ENCODE measurements at regions not wholly inside any gene's neighbourhood (a gene's known extent, or its start where the extent isn't known, plus 50 kb on each side); places are given as distances from the start of the nearest gene placed in this dataset.
"Not testable (repeated sequence)": the region's sequence is repeated elsewhere in the genome, so short reads cannot be mapped to it uniquely, and the experiment has no call there.

DNA sequence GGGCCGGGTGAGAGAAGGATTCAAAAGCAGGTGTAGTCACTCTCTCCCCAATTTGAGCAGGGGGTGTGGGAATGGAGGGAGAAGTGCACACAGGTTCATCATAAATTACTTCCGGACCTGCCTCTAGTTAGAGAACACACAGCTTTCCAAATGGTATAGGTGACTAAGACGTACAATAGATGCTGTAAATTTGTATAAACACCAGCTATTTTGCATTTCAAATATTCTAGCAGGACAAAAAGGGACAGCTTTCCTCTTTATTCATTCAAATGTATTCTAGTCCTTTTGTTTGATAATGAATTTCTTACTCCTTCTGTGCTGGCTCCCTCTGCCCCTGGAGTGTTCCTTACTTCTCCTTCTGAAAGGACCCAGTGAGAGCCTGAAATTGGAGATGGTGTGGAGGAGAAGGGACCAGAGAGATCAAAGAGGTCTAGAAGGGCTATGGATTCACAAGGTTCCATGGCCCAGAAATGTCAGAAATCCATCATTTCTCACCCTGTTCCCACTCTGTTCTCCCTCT is 53.2 kb upstream of the SH3BP4 start:
- no peak for DNase-seq

DNA sequence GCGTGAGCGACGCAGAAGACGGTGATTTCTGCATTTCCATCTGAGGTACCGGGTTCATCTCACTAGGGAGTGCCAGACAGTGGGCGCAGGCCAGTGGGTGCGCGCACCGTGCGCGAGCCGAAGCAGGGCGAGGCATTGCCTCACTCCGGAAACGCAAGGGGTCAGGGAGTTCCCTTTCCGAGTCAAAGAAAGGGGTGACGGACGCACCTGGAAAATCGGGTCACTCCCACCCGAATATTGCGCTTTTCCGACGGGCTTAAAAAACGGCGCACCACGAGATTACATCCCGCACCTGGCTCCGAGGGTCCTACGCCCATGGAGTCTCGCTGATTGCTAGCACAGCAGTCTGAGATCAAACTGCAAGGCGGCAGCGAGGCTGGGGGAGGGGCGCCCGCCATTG is 63.4 kb upstream of the SH3BP4 start:
- not testable (repeated sequence) for DNase-seq

DNA sequence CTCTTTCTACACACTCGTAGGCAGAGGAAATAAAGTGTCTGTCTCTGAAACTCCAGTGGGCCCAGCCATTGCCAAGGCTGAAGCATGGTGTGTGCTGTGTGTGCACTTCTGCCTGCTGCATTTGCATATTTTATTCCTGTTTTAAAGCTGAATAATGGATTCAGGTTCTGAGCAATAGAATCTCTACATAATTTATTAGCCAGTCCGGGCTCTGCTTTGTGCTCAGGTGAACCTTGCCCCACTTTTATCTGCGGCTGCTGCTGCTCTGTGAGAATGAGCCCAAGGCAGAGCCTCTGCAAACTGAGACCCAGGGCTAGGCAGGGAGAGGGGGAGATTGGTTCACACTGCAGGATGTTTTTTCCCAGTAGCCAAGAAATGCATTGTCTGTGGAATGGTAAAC is 64.6 kb upstream of the SH3BP4 start:
- DNase-seq = no peak

DNA sequence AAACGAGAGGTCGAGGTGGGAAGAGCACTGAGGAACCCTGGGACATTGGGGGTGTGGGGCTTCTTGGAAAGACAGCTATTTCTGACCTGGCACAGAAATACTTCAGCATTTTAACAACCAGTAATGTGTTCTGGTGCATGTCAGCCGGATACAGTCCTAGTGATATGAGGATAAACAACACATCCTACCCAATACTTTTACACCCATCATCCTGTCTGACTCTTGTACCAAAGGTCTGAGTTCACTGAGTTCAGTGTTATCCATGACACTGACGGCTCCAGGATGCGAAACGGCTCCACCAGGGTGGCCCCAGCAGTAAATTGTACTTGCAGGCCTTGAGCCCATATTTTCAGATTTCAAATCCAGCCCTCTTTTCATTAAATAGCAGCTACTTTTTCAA is 65.9 kb upstream of the SH3BP4 start:
- no peak for DNase-seq

DNA sequence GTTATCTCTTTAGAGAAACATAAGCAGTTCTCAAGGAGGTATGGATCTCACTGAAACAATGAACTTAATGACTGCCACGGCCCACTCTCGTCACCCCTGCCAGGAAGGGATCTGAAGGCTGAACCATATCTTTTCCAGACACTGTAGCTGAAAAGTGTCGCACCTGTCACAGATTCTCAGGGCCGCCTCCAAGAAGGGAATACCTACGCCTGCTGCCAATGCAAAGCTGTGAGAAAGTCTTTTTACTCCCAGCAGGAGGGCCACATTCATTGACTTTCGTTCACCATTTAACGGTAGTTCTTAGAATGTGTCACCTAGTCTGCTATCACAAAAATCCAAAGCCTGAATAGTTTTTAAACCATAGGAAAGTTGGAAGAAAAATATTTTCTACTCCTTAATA is 66.7 kb upstream of the SH3BP4 start:
- no peak for DNase-seq

DNA sequence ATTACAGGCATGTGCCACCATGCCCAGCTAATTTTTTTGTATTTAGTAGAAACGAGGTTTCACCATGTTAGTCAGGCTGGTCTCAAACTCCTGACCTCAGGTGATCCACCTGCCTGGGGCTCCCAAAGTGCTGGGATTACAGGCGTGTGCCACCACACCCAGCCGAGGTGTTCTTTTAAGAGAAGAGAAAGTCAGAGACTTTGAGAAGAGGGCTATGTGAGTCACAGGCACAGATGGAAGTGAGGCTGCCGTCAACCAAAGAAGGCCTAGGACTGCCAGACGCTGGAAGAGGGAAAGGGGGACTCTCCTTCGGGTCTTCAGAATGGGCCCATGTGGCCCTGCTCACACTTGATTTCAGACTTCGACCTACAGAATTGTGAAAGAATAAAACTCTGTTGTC is 67.2 kb upstream of the SH3BP4 start:
- no peak for DNase-seq

DNA sequence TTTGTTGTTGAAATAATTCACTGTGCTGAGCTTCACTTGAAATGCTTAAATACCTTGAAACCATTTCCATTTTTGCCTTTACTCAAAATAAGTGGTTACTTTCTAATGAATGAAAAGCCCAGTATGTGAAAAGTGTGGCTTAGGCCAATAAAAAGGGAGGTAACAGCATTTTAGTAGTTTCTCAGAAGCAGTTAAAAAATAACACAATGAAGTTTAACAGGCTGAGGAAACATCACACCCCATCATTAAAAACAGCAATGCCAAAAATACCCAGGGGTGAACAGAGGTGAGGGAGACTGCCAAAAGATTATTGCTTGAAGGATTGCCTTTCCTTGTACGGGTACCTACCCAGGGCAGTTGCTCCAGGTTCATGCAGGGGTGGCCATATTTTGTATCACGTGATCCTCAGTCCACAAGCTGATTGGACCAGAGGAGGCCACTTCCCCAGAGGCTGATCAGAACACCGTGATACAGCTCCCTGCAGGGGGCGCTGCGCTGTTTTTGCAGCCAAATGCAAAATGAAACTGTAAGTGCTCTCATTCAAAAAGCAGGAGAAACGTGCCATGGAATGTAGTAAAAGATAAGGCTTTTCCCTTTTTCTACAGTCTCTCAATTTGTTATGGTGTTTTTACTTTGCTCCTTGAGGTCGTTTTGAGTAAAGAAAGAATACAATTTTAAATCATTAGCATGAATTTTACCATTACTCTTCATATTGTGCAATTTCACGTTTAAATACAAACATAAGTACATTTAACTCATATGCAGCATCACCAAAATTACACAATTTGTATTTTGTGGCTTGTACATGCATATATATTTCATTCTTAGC is 70.2 kb upstream of the SH3BP4 start:
- no peak for DNase-seq

DNA sequence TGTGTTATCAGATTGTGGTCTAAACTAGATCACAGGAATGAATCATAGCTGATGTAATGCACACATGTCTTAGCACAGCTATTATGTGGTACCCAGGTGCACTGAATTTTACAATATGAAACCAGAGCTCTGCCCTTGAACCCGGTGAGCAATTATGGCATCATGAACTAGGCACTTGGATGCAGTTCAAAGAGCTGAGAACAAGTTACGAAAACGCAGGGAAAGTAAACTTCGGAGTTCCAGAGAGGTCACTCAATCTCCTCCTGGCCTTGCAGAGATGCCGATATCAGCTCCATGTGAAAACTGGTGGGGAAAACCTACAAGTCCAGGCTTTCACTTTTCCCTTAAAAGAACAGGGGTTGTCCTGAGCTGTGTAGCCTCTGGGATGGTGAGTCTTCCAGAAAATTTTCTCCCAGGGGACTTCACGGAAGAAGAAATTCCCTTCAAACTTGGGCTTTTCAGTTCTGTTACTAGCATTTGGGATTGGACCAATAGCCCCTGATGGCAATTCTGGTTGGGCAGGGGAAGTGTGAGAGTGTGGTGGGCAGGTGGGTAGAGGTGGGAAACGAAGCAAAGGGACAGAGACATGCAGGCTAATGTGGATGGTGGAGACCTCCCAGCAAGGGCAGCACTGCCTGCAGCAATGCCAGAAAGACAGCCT is 71.1 kb upstream of the SH3BP4 start:
- DNase-seq = no peak

DNA sequence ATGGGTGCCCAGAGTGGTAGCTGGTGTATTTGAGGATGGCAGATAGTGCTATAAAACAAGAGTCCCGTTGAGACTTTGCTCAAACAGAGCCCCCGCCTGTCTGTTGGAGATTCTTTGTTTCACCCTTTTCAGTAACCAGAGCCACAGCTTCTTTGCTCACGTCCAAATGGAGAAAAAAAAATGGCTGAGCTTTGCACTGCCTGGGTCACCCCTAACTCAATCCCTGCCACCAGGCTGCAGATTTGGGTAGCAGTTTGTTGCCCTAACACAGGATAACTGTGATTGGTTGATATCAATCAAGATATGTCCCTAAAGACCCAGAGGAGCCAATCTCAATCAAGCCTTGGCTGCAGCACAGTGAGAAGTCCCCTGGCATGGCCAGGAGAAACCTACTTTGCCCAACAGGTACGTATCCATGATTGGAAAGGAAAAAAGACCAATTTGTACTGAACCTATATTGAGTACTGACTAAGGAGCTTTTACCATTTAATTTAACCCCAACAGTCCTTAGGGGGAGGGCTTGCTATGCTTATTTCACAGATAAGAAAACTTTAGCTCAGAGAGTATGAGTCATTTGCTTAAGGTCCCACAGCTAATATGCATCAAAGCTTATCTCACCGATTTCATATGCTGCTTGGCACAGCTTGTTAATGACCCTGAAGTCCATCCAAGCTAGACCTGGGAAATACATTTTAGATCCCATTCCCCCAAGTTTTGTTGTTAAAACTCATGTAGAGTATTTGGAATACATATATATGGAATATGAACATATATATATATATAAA is 72.0 kb upstream of the SH3BP4 start:
- no peak for DNase-seq

DNA sequence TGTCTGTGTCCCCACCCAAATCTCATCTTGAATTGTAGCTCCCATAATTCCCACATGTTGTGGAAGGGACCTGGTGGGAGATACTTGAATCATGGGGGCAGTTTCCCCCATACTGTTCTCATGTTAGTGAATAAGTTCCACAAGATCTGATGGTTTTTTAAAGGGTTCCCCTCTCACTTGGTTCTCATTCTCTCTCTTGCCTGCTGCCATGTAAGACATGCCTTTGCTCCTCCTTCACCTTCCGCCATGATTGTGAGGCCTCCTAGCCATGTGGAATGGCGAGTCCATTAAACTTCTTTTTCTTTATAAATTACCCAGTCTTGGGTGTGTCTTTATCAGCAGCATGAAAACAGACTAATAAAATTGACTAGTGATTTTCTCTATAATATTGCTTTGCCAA is 75.2 kb upstream of the SH3BP4 start:
- DNase-seq = not testable (repeated sequence)

DNA sequence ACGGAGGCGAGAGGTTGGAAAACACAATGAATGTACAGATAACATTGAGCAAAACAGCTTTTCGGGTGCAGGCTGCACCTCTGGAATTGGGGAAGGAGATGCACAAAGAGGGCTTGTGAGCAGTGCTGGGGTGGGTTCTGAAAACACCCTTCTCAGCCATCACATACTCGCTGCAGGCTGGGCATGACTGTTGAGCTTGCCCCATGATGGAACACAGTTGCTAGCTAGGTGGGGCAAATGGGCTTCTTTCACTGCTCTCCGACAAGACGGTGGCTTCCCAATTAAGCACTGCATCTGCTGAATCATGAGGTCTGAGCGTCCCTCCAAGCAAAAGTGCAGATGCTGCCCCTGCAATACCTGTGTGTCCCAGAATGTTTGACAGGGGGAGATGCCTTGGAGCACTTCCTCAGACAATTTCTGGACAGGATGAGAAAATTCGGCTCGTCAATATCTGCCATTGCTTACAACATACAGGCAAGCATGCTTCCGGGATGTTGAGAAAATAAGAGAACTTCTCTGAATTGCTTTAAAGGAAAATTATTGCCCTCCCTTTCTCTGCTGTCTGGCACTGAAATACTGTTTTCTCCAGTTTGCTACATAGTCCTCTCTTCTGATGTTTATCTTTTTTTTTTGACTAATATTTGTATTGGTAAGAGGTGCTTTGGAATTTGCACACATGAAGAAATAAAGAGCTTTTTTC is 77.3 kb upstream of the SH3BP4 start:
- DNase-seq = no peak

DNA sequence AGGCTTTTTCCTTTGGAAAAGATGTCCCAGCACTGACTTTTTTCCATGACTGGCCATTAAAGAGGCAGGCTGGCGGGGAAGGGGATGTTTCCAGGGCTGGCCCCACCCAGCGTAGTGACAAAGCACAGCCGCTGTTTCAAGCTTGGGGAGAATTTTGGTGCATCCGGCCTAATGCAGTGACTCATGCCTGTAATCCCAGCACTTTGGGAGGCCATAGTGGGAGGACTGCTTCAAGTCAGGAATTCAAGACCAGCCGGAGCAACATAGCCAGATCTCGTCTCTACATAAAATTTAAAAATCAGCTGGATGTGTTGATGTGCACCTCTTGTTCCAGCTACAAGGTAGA is 78.0 kb upstream of the SH3BP4 start:
- no peak for DNase-seq

DNA sequence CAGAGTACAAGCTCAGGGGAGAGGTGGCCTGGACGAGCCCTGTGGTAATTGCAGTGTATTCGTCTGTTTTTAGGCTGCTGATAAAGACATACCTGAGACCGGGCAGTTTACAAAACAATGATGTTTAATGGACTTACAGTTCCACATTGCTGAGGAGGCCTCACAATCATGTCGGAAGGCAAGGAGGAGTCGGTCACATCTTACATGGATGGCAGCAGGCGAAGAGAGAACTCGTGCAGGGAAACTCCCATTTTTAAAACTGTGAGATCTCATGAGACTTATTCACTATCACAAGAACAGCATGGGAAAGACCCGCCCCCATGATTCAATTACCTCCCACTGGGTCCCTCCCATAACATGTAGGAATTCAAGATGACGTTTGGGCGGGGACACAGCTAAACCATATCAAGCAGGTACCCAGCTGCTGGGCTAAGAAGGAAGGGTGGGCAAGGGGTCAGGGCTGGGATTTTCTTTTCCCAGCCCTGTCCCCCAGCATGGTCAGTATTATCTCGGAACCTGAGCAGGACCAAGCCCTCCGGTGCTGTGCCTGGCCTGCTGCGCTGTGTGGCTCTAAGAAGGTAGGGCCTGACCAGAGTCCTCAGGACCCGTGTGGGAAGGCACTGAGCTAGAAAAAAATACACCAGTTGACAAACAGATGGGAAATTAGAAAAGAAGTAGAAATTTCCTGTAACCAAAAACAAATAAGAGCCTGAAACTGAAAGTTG is 78.6 kb upstream of the SH3BP4 start:
- DNase-seq = no peak

DNA sequence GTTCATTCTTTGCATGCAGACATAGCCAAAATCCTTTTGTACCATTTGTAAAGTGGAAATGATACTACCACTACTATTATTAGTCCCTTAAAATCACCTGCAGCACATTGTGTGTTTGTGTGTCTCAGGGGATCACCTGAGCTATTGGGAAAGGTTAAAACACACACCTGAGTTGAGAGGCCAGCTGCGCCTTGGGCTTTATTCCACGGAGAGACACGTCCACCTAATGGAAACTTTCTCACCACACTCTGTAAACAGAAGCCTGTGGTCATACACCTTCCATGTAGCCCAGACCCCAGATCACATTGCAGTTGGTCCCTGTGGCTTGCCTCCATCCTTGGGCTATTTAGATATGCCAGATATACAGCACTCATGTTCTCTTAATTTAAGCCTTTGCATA is 81.8 kb upstream of the SH3BP4 start:
- no peak for DNase-seq

DNA sequence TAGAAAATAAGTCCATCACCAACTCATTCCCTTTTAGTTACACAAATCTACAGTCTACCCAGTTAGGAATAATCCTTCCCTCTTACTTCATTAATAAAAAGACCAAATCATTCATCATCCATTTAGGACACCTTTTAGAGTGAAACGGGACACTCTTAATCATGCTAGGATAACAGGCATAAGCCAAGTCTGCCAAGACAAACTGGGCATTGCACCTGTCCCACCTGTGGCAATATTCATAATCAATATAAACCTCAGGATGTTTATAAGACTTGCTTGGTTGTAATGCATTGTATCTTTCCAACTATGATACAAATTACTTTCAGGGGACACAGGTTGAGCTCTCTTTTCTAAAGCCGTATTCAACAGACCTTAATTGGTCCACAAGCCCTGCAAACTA is 82.7 kb upstream of the SH3BP4 start:
- no peak for DNase-seq

DNA sequence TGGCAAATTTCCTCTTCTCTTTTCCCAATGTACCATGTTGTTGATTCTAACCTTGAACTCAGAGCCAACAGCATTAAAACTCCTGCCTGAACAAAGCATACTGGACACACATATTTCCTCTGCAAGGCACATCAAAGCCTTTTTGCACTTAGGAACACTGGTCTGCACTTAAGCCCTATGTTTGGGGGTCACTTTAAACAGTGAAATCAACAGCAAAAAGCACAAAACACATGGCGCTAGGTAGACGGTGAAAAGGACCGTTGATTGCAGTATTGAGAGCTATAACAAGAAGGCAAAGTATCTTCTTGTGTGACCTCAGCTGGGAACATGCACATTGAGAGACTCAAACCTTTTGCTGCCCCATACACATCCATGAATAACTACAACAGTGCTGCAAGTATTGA is 83.9 kb upstream of the SH3BP4 start:
- DNase-seq = no peak

DNA sequence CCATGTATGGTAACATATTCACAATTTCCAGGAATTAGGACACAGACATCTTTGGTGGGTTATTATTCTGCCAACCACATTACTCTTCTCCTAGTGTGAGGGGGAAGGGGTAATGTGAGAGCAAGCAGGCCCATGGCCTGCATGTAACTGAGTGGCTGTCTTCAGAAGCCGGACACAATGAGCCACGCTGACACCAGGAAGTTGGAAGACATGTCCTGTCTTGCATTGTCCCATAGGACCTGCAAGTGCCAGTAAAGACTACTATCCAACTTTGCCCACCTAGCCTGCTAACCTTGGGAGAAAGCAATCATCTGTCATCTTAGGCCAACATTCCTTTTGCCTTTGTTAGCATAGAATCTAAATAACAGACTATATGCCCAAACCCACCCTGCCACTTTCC is 86.2 kb upstream of the SH3BP4 start:
- DNase-seq = no peak

DNA sequence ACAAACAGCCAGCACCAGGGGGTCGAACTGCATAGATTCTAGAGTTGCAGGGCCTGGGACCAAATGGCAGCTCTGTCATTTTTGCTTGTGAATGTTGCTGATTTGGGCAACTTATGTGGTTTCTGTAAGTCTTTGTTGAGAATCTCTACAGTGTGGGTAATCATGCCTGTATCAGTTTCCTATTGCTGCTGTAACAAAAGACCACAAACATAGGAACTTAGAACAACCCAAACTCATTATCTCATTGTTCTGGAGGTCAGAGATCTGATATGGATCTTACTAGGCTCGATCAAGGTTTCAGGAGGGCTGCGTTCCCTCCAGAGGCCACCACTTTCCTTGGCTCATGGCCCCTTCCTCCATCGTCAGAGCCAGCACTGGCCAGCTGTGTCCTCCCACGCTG is 86.8 kb upstream of the SH3BP4 start:
- no peak for DNase-seq

DNA sequence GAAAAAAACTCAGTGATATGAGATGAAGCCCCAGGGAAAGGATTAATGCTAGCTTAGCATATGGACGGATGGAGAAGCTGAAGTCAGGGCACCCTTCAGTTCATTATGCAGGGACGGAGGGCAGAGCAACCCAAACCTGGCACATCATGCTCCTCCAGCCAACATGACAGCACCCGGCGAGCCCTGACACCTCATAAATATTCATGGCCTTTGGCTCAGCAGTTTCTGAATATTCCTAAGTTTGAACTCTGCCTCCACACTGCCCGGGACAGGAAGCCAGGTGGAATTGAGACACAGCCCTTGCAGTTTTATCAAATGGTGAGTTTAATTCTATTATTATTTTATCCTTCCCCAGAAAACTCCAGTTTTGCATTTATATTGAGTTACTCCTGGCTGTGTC is 87.3 kb upstream of the SH3BP4 start:
- no peak for DNase-seq

DNA sequence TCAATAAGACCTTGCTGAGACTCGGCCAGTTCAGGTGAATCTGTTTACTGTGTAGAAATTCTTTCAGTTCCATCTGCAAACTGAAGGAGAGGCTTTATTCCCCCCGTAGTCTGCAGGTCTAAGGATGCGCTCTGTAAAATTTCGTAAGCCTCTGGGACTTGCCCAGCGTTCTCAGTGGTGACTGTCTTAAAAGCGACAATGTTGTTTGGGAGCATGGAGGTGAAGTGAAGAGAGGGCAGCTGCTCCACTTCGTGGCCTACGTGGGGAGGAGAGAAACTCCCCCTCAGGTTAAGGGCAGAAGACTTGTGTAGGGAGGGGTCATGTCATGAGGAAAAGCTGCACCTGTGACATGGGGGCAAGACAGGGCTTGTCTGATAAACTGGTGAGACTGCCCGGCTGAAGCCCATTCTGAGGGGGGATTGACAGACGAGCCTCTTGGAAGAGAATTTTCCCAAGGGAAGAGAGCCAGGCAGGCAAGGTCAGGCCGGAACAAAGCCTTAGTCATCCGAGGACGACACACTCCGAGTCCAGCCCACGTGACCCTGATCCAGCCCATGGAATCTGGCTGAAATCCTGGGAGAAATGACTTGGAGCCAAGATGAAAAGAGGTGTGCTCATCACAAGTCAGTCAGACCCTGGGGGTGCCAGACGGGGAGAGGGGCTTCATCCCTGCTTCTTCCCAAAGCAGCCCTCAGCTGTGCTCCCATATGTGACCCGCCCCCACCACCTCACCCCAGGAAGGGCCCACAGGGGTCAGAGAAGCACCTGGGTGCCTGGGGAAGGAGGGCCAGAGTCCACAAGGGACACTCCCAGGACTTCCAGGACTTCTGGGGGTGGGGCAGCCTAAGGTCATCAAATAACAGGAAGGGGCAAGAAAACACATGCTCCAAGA is 88.5 kb upstream of the SH3BP4 start:
- no peak for DNase-seq

Data from NCI-H1092 treated with DMSO at 0.1 percent for 48 hours (cell line).